MM.1S (cell line): ENCODE measurements at regions not wholly inside any gene's neighbourhood (a gene's known extent, or its start where the extent isn't known, plus 50 kb on each side); places are given as distances from the start of the nearest gene placed in this dataset.

Experiments
- DNase-seq: peaks from one replicate; pipeline ENCODE4 v3.0.0-alpha.2; 2015
- H2AFZ ChIP-seq: fragments of 300-600 bp; sonication (generic); 2 replicates; pipeline ENCODE4 v1.6.0; 2016; ENCODE audit warnings: antibody characterized with exemption, low read length
- H3F3A ChIP-seq: fragments of 300-600 bp; sonication (generic); 2 replicates; pipeline ENCODE4 v1.6.1; 2016; ENCODE audit warnings: mild to moderate bottlenecking, antibody characterized with exemption, low read length, moderate library complexity, mixed read lengths; ENCODE audit not compliant: insufficient read depth
- H3K27ac ChIP-seq: fragments of 300-600 bp; sonication (generic); 2 replicates; pipeline ENCODE4 v1.5.1; 2016; ENCODE audit warnings: mild to moderate bottlenecking, low read length
- H3K27me3 ChIP-seq: fragments of 300-600 bp; sonication (generic); replicated peaks from 2 replicates; pipeline ENCODE4 v1.6.0; 2016; ENCODE audit warnings: low read length; ENCODE audit not compliant: insufficient read depth
- H3K36me3 ChIP-seq: fragments of 300-600 bp; sonication (generic); replicated peaks from 2 replicates; pipeline ENCODE4 v1.6.1; 2016; ENCODE audit warnings: mild to moderate bottlenecking, low read length, mixed read lengths; ENCODE audit not compliant: insufficient read depth
- H3K4me1 ChIP-seq: fragments of 300-600 bp; sonication (generic); 2 replicates; pipeline ENCODE4 v1.6.1; 2016; ENCODE audit warnings: low read length, mixed read lengths
- H3K4me2 ChIP-seq: fragments of 300-600 bp; sonication (generic); 2 replicates; pipeline ENCODE4 v1.6.0; 2016; ENCODE audit warnings: low read depth, low read length
- H3K4me3 ChIP-seq: fragments of 300-600 bp; sonication (generic); 2 replicates; pipeline ENCODE4 v1.5.1; 2016; ENCODE audit warnings: low read length, mixed read lengths
- H3K79me2 ChIP-seq: fragments of 300-600 bp; sonication (generic); 2 replicates; pipeline ENCODE4 v1.6.1; 2016; ENCODE audit warnings: mixed run types, low read length, mixed read lengths
- H3K9ac ChIP-seq: fragments of 300-600 bp; sonication (generic); 2 replicates; pipeline ENCODE4 v1.6.1; 2016; ENCODE audit warnings: low read length, mixed read lengths
- H3K9me2 ChIP-seq: fragments of 300-600 bp; sonication (generic); replicated peaks from 2 replicates; pipeline ENCODE4 v1.6.1; 2016; ENCODE audit warnings: mild to moderate bottlenecking, low read length, mixed read lengths; ENCODE audit not compliant: insufficient read depth
- H3K9me3 ChIP-seq: fragments of 300-600 bp; sonication (generic); replicated peaks from 2 replicates; pipeline ENCODE4 v1.6.1; 2016; ENCODE audit warnings: mild to moderate bottlenecking, low read length, mixed read lengths; ENCODE audit not compliant: insufficient read depth
- H4K20me1 ChIP-seq: fragments of 300-600 bp; sonication (generic); 2 replicates; pipeline ENCODE4 v1.6.1; 2016; ENCODE audit warnings: mild to moderate bottlenecking, low read length, moderate library complexity, mixed read lengths; ENCODE audit not compliant: insufficient read depth
- CTCF ChIP-seq: fragments of 300-600 bp; sonication (generic); IDR thresholded peaks from 2 replicates; pipeline ENCODE4 v1.5.1; 2016; ENCODE audit warnings: antibody characterized with exemption, low read length, mixed read lengths
- EZH2 ChIP-seq: fragments of 300-600 bp; sonication (generic); optimal IDR thresholded peaks from 2 replicates; pipeline ENCODE3; 2017; ENCODE audit warnings: low read depth, mild to moderate bottlenecking, antibody characterized with exemption, low read length, mixed read lengths
- EZH2phosphoT487 ChIP-seq: fragments of 300-600 bp; sonication (generic); IDR thresholded peaks from 2 replicates; pipeline ENCODE4 v1.6.1; 2018; ENCODE audit warnings: antibody characterized with exemption, low read length

- H3K4me2 ChIP-seq, result no peak overlapping the region
- TF ChIP-seq EZH2phosphoT487, result no peak
- no peak for TF ChIP-seq CTCF
- TF ChIP-seq EZH2, result no peak
- no peak overlapping the region for H3K4me3 ChIP-seq
- H3K9me3 ChIP-seq, result no peaks in the 10 kb centered on the region
- H4K20me1 ChIP-seq, result no peaks in the 10 kb centered on the region
- no peak for DNase-seq
- no peaks in the 10 kb centered on the region for H3K36me3 ChIP-seq
- H3K27ac ChIP-seq, result no peak overlapping the region
- H3F3A ChIP-seq, result peaks cover 8% of the 10 kb centered on the region
- H3K27me3 ChIP-seq, result no peaks in the 10 kb centered on the region
- H2AFZ ChIP-seq, result no peak overlapping the region
- peaks cover 13% of the 10 kb centered on the region for H3K4me1 ChIP-seq
- no peaks in the 10 kb centered on the region for H3K79me2 ChIP-seq
- no peak overlapping the region for H3K9ac ChIP-seq
- H3K9me2 ChIP-seq, result no peaks in the 10 kb centered on the region
Measured at GRCh38 chr14:49994951-49995561, 102.2 kb downstream of the ARF6 start.

DNA sequence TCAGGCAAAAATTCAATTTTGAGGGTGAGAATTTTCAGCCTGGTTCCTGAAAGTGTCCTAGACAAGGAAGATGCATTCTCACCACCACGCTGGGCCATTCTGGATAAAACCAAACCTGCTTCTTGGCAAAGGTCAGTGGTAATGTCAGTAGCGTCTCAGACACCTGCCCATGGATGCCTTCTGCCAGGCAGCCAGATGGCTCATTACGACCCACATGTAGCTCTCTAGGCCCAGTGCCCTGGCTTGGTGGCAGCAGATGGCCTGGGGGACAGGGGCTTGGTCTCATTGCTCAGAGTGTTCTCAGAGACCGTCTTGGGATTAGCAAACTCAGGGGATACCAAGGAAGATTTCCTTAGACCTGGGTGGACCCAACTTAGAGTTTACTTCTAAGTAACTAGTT, 105.1 kb downstream of the ARF6 start:
- H3K9me3 ChIP-seq, result no peaks in the 10 kb centered on the region

DNA sequence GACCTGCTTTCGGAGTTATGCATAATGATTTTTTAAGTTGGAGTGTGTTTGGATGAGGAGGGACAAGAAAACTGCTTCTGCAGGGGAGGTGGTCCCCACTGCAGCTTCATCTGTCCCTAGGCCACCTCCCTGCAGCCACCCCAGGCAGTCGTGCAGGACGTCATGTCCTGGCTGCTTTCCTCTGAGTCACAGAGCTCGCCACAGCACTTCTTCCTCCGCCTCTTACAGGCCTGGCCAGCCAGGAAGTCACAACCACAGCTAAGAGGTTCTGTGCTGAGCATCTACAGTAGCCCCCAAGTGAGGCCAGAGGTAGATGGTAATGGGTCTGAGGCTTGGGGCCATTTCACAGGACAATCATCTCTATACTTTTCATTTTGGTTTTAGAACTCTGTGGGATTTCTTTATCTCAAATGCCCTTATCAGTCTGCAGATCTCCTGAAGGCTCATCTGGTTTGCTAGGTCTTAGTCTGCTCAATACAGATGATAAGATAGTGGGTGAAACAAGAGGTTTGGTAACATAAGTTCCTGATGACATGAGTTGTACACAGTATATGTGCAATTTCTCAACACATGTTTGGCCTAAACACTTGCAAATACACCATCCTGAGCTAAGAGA, 106.4 kb downstream of the ARF6 start:
- H3K4me1 ChIP-seq, result peaks cover 39% of the 10 kb centered on the region
- no peaks in the 10 kb centered on the region for H3K9me3 ChIP-seq
- H3F3A ChIP-seq, result peaks cover 39% of the 10 kb centered on the region
- no peak overlapping the region for H3K4me3 ChIP-seq
- peak overlapping the region; percentile 5; the same call in 1 of the 2 replicates for H2AFZ ChIP-seq
- H3K27me3 ChIP-seq, result no peaks in the 10 kb centered on the region
- no peaks in the 10 kb centered on the region for H3K9me2 ChIP-seq
- DNase-seq, result peak; percentile 61
- H3K4me2 ChIP-seq, result peak overlapping the region; percentile 92
- peak overlapping the region; percentile 96 for H3K9ac ChIP-seq
- H4K20me1 ChIP-seq, result no peaks in the 10 kb centered on the region
- H3K79me2 ChIP-seq, result no peaks in the 10 kb centered on the region
- no peaks in the 10 kb centered on the region for H3K36me3 ChIP-seq
- TF ChIP-seq CTCF (no peak), EZH2 (no peak), EZH2phosphoT487 (no peak)
- H3K27ac ChIP-seq, result peak overlapping the region; percentile 100

More for the DNA sequence above, 105.1 kb downstream of the ARF6 start:
- peaks cover 39% of the 10 kb centered on the region for H3K4me1 ChIP-seq
- no peak overlapping the region for H3K9ac ChIP-seq
- peaks cover 35% of the 10 kb centered on the region for H3F3A ChIP-seq
- no peaks in the 10 kb centered on the region for H3K79me2 ChIP-seq
- no peak overlapping the region for H3K4me3 ChIP-seq
- H3K4me2 ChIP-seq, result no peak overlapping the region
- DNase-seq, result no peak
- H3K36me3 ChIP-seq, result no peaks in the 10 kb centered on the region
- no peak overlapping the region for H3K27ac ChIP-seq
- H3K9me2 ChIP-seq, result no peaks in the 10 kb centered on the region
- H2AFZ ChIP-seq, result no peak overlapping the region
- H3K27me3 ChIP-seq, result no peaks in the 10 kb centered on the region
- no peak for TF ChIP-seq EZH2
- TF ChIP-seq CTCF, result no peak
- TF ChIP-seq EZH2phosphoT487, result no peak
- no peaks in the 10 kb centered on the region for H4K20me1 ChIP-seq
